ENCODE measurements at regions not wholly inside any gene's neighbourhood (a gene's known extent, or its start where the extent isn't known, plus 50 kb on each side); places are given as distances from the start of the nearest gene placed in this dataset.

GRCh38 chr4:187184508-187184907 lies 460.9 kb upstream of the FAT1 start:
- Histone ChIP-seq H3K36me3 (ENCODE audit: control insufficient read depth in 2 of 4, insufficient read depth in 4 of 4, low read length in 3 of 4) (no peaks in the 10 kb centered on the region), H3K14ac (ENCODE audit: insufficient read length) (no peak overlapping the region), H2BK15ac (ENCODE audit: low read length) (no peak overlapping the region), H4K91ac (replicated peaks; ENCODE audit: insufficient read length, low read length) (no peak overlapping the region), H3K4ac (replicated peaks; ENCODE audit: insufficient read length, low read depth, low read length) (no peak overlapping the region), H3K4me3 (ENCODE audit: extremely low read depth in 1 of 4, insufficient read depth in 2 of 4, low read depth in 3 of 4, low read length in 4 of 4) (no peak overlapping the region), H3K79me2 (ENCODE audit: control insufficient read depth in 1 of 2, insufficient read depth in 2 of 2, low read length in 2 of 2) (no peaks in the 10 kb centered on the region), H2BK20ac (ENCODE audit: low read length) (no peak overlapping the region), H3K56ac (replicated peaks; ENCODE audit: insufficient read length, low read depth, low read length) (no peak overlapping the region), H2AK5ac (ENCODE audit: low read depth, low read length) (no peak overlapping the region), H4K20me1 (replicated peaks in 1 of 2; ENCODE audit: control insufficient read depth in 1 of 2, insufficient read depth in 2 of 2, low read length in 2 of 2) (no peaks in the 10 kb centered on the region), H3K27ac (ENCODE audit: low read depth, low read length) (no peak overlapping the region), H2AFZ (ENCODE audit: low read length) (no peak overlapping the region), H3K79me1 (ENCODE audit: low read depth, low read length) (no peaks in the 10 kb centered on the region), H3K18ac (ENCODE audit: extremely low read depth, low read length) (no peak overlapping the region), H3K23ac (ENCODE audit: insufficient read length) (no peak overlapping the region), H3K9me3 (ENCODE audit: insufficient read depth in 2 of 2, low read depth in 1 of 2, low read length in 1 of 2) (no peaks in the 10 kb centered on the region), H3K4me1 (replicated peaks in 1 of 4; ENCODE audit: control insufficient read depth in 3 of 4, insufficient read depth in 4 of 4, low read length in 3 of 4) (peaks cover 0 to 3% (median under 1%) of the 10 kb centered on the region in 4 experiments; a peak in 2 of 7 replicates), H3K4me2 (ENCODE audit: insufficient read depth in 1 of 2, low read depth in 2 of 2, low read length in 2 of 2) (no peak overlapping the region), H4K8ac (ENCODE audit: extremely low read depth, insufficient read depth, low read length) (no peak overlapping the region), H3K23me2 (ENCODE audit: low read depth, low read length) (no peaks in the 10 kb centered on the region), H2BK12ac (ENCODE audit: low read depth, low read length) (no peak overlapping the region), H4K5ac (ENCODE audit: insufficient read length, low read depth, low read length) (no peak overlapping the region), H2BK5ac (ENCODE audit: low read depth, low read length) (no peak overlapping the region), H3K27me3 (replicated peaks in 1 of 4; ENCODE audit: control insufficient read depth in 3 of 4, extremely low read depth in 1 of 4, insufficient read depth in 3 of 4, low read length in 3 of 4) (no peaks in the 10 kb centered on the region), H3K9ac (replicated peaks in 1 of 4; ENCODE audit: extremely low read depth in 1 of 4, low read depth in 3 of 4, low read length in 3 of 4) (no peak overlapping the region), H2BK120ac (replicated peaks; ENCODE audit: low read depth, low read length) (no peak overlapping the region)
- TF ChIP-seq GABPA (IDR thresholded peaks at IDR 0.05; ENCODE audit: borderline replicate concordance, insufficient read depth, low read length), result no peak
- FAIRE-seq (no peak), DNase-seq (ENCODE audit: low read depth in 1 of 2, low spot score in 2 of 2) (no peak)
- WGBS, 2 experiments (ENCODE audit: extremely low coverage in 1 of 2, insufficient coverage in 1 of 2, insufficient read length in 1 of 2, insufficient replicate concordance in 2 of 2, low coverage in 1 of 2, low lambda C conversion rate in 2 of 2, missing lambda C conversion rate in 1 of 2), result 90% methylated on average over 6 of the region's 6 CpGs; no CpG with 5 or more reads in 1 of the 2 experiments
- POLR2A ChIA-PET (ENCODE audit: partially characterized antibody), result no interaction called here
- CTCF ChIA-PET (ENCODE audit: partially characterized antibody), result no interaction called here

Measured in H1 (cell line).